ENCODE measurements at regions not wholly inside any gene's neighbourhood (a gene's known extent, or its start where the extent isn't known, plus 50 kb on each side); places are given as distances from the start of the nearest gene placed in this dataset.

DNA sequence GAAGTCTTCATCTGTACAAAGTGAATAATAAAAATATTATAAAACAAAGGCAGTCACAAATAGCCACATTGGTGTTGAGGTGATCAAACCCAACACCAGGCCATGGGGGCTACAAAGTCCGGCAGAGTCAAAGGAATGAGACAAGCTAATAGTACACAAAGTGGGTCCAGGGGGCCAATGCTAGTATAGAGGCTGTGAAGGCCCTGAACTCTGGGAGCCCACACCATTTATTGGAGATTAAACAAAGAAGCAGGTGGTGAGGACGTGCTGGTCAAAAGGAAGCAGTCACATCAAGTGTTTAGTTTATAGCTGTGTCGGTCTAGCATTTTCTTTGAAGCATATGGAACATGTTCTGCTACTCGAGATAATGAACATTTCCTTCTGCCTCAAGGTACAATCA lies 58.6 kb upstream of the CCT8L2 start:
- DNase-seq (ENCODE audit: low spot score, unreplicated experiment) = no peak
- Mint-ChIP-seq H3K4me3 (ENCODE audit: low read depth) (no peak overlapping the region), H3K9me3 (ENCODE audit: low read depth) (peaks cover 34% of the 10 kb centered on the region), H3K27me3 (no peaks in the 10 kb centered on the region), H3K4me1 (ENCODE audit: low read depth) (no peaks in the 10 kb centered on the region), H3K27ac (no peak overlapping the region), H3K36me3 (ENCODE audit: insufficient read depth) (no peaks in the 10 kb centered on the region)
- TF ChIP-seq, protein P1, sequence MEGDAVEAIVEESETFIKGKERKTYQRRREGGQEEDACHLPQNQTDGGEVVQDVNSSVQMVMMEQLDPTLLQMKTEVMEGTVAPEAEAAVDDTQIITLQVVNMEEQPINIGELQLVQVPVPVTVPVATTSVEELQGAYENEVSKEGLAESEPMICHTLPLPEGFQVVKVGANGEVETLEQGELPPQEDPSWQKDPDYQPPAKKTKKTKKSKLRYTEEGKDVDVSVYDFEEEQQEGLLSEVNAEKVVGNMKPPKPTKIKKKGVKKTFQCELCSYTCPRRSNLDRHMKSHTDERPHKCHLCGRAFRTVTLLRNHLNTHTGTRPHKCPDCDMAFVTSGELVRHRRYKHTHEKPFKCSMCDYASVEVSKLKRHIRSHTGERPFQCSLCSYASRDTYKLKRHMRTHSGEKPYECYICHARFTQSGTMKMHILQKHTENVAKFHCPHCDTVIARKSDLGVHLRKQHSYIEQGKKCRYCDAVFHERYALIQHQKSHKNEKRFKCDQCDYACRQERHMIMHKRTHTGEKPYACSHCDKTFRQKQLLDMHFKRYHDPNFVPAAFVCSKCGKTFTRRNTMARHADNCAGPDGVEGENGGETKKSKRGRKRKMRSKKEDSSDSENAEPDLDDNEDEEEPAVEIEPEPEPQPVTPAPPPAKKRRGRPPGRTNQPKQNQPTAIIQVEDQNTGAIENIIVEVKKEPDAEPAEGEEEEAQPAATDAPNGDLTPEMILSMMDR (IDR thresholded peaks at IDR 0.05; ENCODE audit: unreplicated experiment) = no peak

Measured in progenitor cell of endocrine pancreas (in vitro differentiated cells).